ENCODE measurements at regions not wholly inside any gene's neighbourhood (a gene's known extent, or its start where the extent isn't known, plus 50 kb on each side); places are given as distances from the start of the nearest gene placed in this dataset.
"Not testable (repeated sequence)": the region's sequence is repeated elsewhere in the genome, so short reads cannot be mapped to it uniquely, and the experiment has no call there.

GRCh38 chr7:42639930-42640329 is 271.9 kb downstream of the C7orf25 start:
- Histone ChIP-seq H3K27ac (no peak overlapping the region), H3K36me3 (no peaks in the 10 kb centered on the region), H3K4me3 (no peak overlapping the region), H3K9me3 (no peaks in the 10 kb centered on the region), H3K4me1 (no peaks in the 10 kb centered on the region), H3K27me3 (no peaks in the 10 kb centered on the region)
- TF ChIP-seq POLR2A (IDR thresholded peaks at IDR 0.05) = no peak
- TF ChIP-seq CTCF (IDR thresholded peaks at IDR 0.05) = no peak
- no peak for DNase-seq

GRCh38 chr7:42636380-42636779 is 275.5 kb downstream of the C7orf25 start:
- H3K4me3 ChIP-seq, H3K27me3 ChIP-seq, H3K27ac ChIP-seq, H3K36me3 ChIP-seq, DNase-seq, H3K4me1 ChIP-seq, H3K9me3 ChIP-seq: not testable (repeated sequence)

GRCh38 chr7:42628054-42628453 is 283.8 kb downstream of the C7orf25 start:
- no peak for DNase-seq
- Histone ChIP-seq H3K4me3 (no peak overlapping the region), H3K36me3 (no peaks in the 10 kb centered on the region), H3K27me3 (no peaks in the 10 kb centered on the region), H3K9me3 (no peaks in the 10 kb centered on the region), H3K4me1 (no peaks in the 10 kb centered on the region), H3K27ac (no peak overlapping the region)
- no peak for TF ChIP-seq CTCF (IDR thresholded peaks at IDR 0.05)
- no peak for TF ChIP-seq POLR2A (IDR thresholded peaks at IDR 0.05)

GRCh38 chr7:42627626-42628025 is 284.2 kb downstream of the C7orf25 start:
- Histone ChIP-seq H3K27me3 (no peaks in the 10 kb centered on the region), H3K9me3 (no peaks in the 10 kb centered on the region), H3K27ac (no peak overlapping the region)

GRCh38 chr7:42627101-42627500 is 284.8 kb downstream of the C7orf25 start:
- no peak overlapping the region for H3K27ac ChIP-seq
- H3K27me3 ChIP-seq = no peaks in the 10 kb centered on the region
- H3K9me3 ChIP-seq = no peaks in the 10 kb centered on the region
- DNase-seq = no peak
- TF ChIP-seq CTCF (IDR thresholded peaks at IDR 0.05) = no peak
- TF ChIP-seq POLR2A (IDR thresholded peaks at IDR 0.05) = no peak
- H3K4me3 ChIP-seq = no peak overlapping the region
- no peaks in the 10 kb centered on the region for H3K4me1 ChIP-seq
- no peaks in the 10 kb centered on the region for H3K36me3 ChIP-seq

More at GRCh38 chr7:42627626-42628025, 284.2 kb downstream of the C7orf25 start:
- no peaks in the 10 kb centered on the region for H3K4me1 ChIP-seq
- DNase-seq = no peak
- H3K4me3 ChIP-seq = no peak overlapping the region
- no peaks in the 10 kb centered on the region for H3K36me3 ChIP-seq
- TF ChIP-seq POLR2A (IDR thresholded peaks at IDR 0.05) (no peak), CTCF (IDR thresholded peaks at IDR 0.05) (no peak)

GRCh38 chr7:42625421-42625820 is 286.4 kb downstream of the C7orf25 start:
- no peak overlapping the region for H3K27ac ChIP-seq
- no peak overlapping the region for H3K4me3 ChIP-seq
- no peaks in the 10 kb centered on the region for H3K27me3 ChIP-seq
- H3K9me3 ChIP-seq = no peaks in the 10 kb centered on the region
- TF ChIP-seq POLR2A (IDR thresholded peaks at IDR 0.05) = no peak
- TF ChIP-seq CTCF (IDR thresholded peaks at IDR 0.05) = no peak
- DNase-seq = no peak
- no peaks in the 10 kb centered on the region for H3K36me3 ChIP-seq
- no peaks in the 10 kb centered on the region for H3K4me1 ChIP-seq

Data from Peyer's patch (tissue), 4 donors.